ENCODE measurements at regions not wholly inside any gene's neighbourhood (a gene's known extent, or its start where the extent isn't known, plus 50 kb on each side); places are given as distances from the start of the nearest gene placed in this dataset.

DNA sequence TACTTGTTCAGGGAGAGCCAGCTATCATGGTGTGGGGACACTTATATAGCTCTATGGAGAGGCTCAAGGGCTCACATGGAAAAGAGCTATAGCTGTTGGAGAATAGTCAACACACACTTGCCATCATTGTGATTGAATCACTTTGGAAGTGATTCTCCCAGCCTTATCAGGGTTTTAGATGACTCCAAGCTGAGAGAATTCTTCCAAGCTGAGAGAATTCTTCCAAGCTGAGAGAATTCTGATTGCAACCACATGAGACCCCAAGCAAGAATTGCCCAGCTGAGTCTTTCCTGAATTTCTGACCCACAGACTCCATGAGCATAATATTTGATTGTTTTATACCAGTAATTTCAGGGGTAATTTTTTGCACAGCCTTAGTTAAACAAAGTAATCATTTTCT, 1318.3 kb upstream of the RAG2 start (continued):
- TF ChIP-seq CBX3 (IDR thresholded peaks at IDR 0.05; ENCODE audit: low read depth) (no peak), TCF7L2 (IDR thresholded peaks at IDR 0.05; ENCODE audit: borderline replicate concordance, extremely low read depth, insufficient read depth, insufficient read length) (no peak), SP1 (IDR thresholded peaks at IDR 0.05; ENCODE audit: low read depth) (no peak), EZH2 (IDR thresholded peaks at IDR 0.05) (no peak), FOSL1 (IDR thresholded peaks at IDR 0.05; ENCODE audit: low read depth) (no peak), EGR1 (IDR thresholded peaks at IDR 0.05; ENCODE audit: low read depth) (no peak), CEBPB (IDR thresholded peaks at IDR 0.05; ENCODE audit: low read depth) (no peak)
- TF ChIP-seq, protein P1, sequence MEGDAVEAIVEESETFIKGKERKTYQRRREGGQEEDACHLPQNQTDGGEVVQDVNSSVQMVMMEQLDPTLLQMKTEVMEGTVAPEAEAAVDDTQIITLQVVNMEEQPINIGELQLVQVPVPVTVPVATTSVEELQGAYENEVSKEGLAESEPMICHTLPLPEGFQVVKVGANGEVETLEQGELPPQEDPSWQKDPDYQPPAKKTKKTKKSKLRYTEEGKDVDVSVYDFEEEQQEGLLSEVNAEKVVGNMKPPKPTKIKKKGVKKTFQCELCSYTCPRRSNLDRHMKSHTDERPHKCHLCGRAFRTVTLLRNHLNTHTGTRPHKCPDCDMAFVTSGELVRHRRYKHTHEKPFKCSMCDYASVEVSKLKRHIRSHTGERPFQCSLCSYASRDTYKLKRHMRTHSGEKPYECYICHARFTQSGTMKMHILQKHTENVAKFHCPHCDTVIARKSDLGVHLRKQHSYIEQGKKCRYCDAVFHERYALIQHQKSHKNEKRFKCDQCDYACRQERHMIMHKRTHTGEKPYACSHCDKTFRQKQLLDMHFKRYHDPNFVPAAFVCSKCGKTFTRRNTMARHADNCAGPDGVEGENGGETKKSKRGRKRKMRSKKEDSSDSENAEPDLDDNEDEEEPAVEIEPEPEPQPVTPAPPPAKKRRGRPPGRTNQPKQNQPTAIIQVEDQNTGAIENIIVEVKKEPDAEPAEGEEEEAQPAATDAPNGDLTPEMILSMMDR (IDR thresholded peaks at IDR 0.05 in 2 of 3, conservative IDR thresholded peaks at IDR 0.05 in 1 of 3; ENCODE audit: borderline replicate concordance in 1 of 3, insufficient read depth in 1 of 3, low read depth in 2 of 3, low read length in 2 of 3) = no peak

DNA sequence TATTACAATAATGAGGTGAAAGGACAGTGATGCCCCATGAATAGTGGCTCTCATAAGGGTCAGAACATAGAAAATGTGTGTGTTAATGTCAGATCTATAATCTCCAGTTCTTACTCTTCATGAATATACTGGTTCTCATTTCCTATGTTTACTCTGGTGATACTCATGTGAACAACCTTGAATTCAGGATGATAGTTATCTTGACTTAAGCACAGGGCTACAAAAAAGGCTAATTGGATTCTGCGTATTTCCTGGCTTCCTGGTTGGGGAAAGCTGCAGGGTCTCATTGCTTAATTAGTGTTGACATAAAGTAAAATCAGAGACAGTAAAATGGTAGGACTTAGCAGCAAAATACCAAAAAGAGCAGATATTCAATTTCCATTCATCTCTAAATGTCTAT, 1316.8 kb upstream of the RAG2 start:
- Histone ChIP-seq H2AFZ (ENCODE audit: low read depth, low read length, poor library complexity, severe bottlenecking) (no peak overlapping the region), H3K79me2 (ENCODE audit: insufficient read depth, low read length) (no peaks in the 10 kb centered on the region), H3K27me3 (ENCODE audit: insufficient read depth, low read length) (no peaks in the 10 kb centered on the region), H3K9ac (ENCODE audit: low read length) (no peak overlapping the region), H3K4me1 (ENCODE audit: control insufficient read depth in 1 of 2, insufficient read depth in 2 of 2, low read length in 2 of 2) (no peaks in the 10 kb centered on the region), H4K20me1 (ENCODE audit: insufficient read depth) (no peaks in the 10 kb centered on the region), H3K9me2 (ENCODE audit: insufficient read depth) (no peaks in the 10 kb centered on the region), H3K9me3 (ENCODE audit: control insufficient read depth in 1 of 2, insufficient read depth in 1 of 2, low read depth in 1 of 2, low read length in 2 of 2) (peaks cover 4 to 13% of the 10 kb centered on the region in 2 experiments; a peak in 2 of 4 replicates), H3K36me3 (ENCODE audit: control insufficient read depth in 1 of 2, insufficient read depth in 2 of 2, low read length in 2 of 2) (no peaks in the 10 kb centered on the region), H3K4me2 (ENCODE audit: low read length) (no peak overlapping the region), H3K27ac (ENCODE audit: low read depth, low read length) (no peak overlapping the region), H3K4me3 (replicated peaks in 1 of 2; ENCODE audit: low read depth in 1 of 2, low read length in 2 of 2) (no peak overlapping the region)
- RAD21 ChIA-PET (ENCODE audit: low non-redundant PET in 1 of 2, low total read pairs in 2 of 2, uncharacterized antibody in 2 of 2, unreplicated experiment in 2 of 2) = no interaction called here
- no TSS peak for BruUV-seq (replicated peaks)
- POLR2A ChIA-PET = no interaction called here
- CTCF ChIA-PET = no interaction called here
- ATAC-seq (no peak), DNase-seq (ENCODE audit: low read depth, low spot score) (no peak)
- intact Hi-C loops (cut with micrococcal nuclease) = no loop called here
- TF ChIP-seq ZNF274 (IDR thresholded peaks at IDR 0.05; ENCODE audit: low read depth, low read length) = no peak
- no peak for TF ChIP-seq RAD21 (IDR thresholded peaks at IDR 0.05; ENCODE audit: low read depth)
- no peak for TF ChIP-seq FOSL1 (IDR thresholded peaks at IDR 0.05; ENCODE audit: low read depth)
- no peak for TF ChIP-seq REST (IDR thresholded peaks at IDR 0.05; ENCODE audit: low read depth)
- TF ChIP-seq SRF (IDR thresholded peaks at IDR 0.05; ENCODE audit: low read depth) = no peak
- TF ChIP-seq SIN3A (IDR thresholded peaks at IDR 0.05; ENCODE audit: low read depth) = no peak
- no peak for TF ChIP-seq EGR1 (IDR thresholded peaks at IDR 0.05; ENCODE audit: low read depth)
- TF ChIP-seq, protein P1 (IDR thresholded peaks at IDR 0.05 in 2 of 3, conservative IDR thresholded peaks at IDR 0.05 in 1 of 3; ENCODE audit: borderline replicate concordance in 1 of 3, insufficient read depth in 1 of 3, low read depth in 2 of 3, low read length in 2 of 3) = no peak
- no peak for TF ChIP-seq SP1 (IDR thresholded peaks at IDR 0.05; ENCODE audit: low read depth)
- TF ChIP-seq YY1 (IDR thresholded peaks at IDR 0.05; ENCODE audit: extremely low read depth, insufficient replicate concordance, low read depth, low read length) = no peak
- no peak for TF ChIP-seq ZFX (IDR thresholded peaks at IDR 0.05)
